PFSK-1 (cell line): ENCODE measurements at regions not wholly inside any gene's neighbourhood (a gene's known extent, or its start where the extent isn't known, plus 50 kb on each side); places are given as distances from the start of the nearest gene placed in this dataset.

Experiments used
- FOXP2 ChIP-seq: optimal IDR thresholded peaks from 2 replicates; pipeline ENCODE3; 2011; ENCODE audit warnings: borderline replicate concordance, control low read depth, inconsistent platforms; ENCODE audit not compliant: insufficient read depth; ENCODE audit errors: extremely low read length, extremely low read depth
- POLR2AphosphoS5 ChIP-seq: IDR thresholded peaks from 2 replicates; pipeline ENCODE4 v1.6.1; 2012; ENCODE audit warnings: low read depth, mild to moderate bottlenecking, control low read depth, low read length, moderate library complexity
- SIN3A ChIP-seq: IDR thresholded peaks from 2 replicates; pipeline ENCODE4 v1.6.1; 2012; ENCODE audit warnings: mild to moderate bottlenecking, low read length, moderate library complexity, borderline replicate concordance; ENCODE audit not compliant: insufficient read depth
- TAF1 ChIP-seq: IDR thresholded peaks from 2 replicates; pipeline ENCODE4 v1.6.1; 2012; ENCODE audit warnings: low read length, control low read depth, borderline replicate concordance; ENCODE audit not compliant: insufficient read depth
- TF ChIP-seq, protein P1 (sequence below), 2 experiments: IDR thresholded peaks; 2 replicates each; pipeline versions ENCODE4 v1.6.1 to v1.8.0; 2011 to 2012; ENCODE audit warnings: low read depth in 2 of 2, low read length in 2 of 2, control low read depth in 1 of 2, inconsistent platforms in 1 of 2, mild to moderate bottlenecking in 1 of 2, moderate library complexity in 1 of 2; ENCODE audit not compliant: insufficient read depth in 1 of 2

- no peak for TF ChIP-seq POLR2AphosphoS5
- TF ChIP-seq, protein P1, sequence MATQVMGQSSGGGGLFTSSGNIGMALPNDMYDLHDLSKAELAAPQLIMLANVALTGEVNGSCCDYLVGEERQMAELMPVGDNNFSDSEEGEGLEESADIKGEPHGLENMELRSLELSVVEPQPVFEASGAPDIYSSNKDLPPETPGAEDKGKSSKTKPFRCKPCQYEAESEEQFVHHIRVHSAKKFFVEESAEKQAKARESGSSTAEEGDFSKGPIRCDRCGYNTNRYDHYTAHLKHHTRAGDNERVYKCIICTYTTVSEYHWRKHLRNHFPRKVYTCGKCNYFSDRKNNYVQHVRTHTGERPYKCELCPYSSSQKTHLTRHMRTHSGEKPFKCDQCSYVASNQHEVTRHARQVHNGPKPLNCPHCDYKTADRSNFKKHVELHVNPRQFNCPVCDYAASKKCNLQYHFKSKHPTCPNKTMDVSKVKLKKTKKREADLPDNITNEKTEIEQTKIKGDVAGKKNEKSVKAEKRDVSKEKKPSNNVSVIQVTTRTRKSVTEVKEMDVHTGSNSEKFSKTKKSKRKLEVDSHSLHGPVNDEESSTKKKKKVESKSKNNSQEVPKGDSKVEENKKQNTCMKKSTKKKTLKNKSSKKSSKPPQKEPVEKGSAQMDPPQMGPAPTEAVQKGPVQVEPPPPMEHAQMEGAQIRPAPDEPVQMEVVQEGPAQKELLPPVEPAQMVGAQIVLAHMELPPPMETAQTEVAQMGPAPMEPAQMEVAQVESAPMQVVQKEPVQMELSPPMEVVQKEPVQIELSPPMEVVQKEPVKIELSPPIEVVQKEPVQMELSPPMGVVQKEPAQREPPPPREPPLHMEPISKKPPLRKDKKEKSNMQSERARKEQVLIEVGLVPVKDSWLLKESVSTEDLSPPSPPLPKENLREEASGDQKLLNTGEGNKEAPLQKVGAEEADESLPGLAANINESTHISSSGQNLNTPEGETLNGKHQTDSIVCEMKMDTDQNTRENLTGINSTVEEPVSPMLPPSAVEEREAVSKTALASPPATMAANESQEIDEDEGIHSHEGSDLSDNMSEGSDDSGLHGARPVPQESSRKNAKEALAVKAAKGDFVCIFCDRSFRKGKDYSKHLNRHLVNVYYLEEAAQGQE (IDR thresholded peaks at IDR 0.05; ENCODE audit: insufficient read depth in 1 of 2, low read depth in 2 of 2, low read length in 2 of 2), result no peak
- TF ChIP-seq SIN3A, result no peak
- no peak for TF ChIP-seq FOXP2
- no peak for TF ChIP-seq TAF1
Measured at GRCh38 chr5:63145167-63145566, 566.5 kb downstream of the LRRC70 start.

DNA sequence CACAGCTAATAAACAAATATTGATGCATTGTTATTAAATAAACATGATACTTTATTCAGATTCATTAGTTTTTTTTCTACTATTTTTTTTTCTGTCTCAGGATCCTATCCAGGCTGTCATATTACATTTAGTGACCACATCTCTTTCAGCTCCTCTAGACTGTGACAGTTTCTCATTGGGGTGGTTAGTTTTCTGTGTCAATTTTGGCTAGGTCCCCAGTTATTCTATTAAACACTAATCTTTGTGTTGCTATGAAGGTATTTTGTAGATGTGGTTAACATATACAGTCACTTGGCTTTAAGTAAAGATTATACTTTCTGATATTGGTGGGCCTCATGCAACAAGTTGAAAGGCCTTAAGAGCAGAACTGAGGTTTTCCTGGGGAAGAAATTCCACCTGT is 563.0 kb downstream of the LRRC70 start:
- TF ChIP-seq SIN3A (no peak), FOXP2 (no peak), POLR2AphosphoS5 (no peak), TAF1 (no peak)
- TF ChIP-seq, protein P1 (IDR thresholded peaks at IDR 0.05; ENCODE audit: insufficient read depth in 1 of 2, low read depth in 2 of 2, low read length in 2 of 2), result no peak

DNA sequence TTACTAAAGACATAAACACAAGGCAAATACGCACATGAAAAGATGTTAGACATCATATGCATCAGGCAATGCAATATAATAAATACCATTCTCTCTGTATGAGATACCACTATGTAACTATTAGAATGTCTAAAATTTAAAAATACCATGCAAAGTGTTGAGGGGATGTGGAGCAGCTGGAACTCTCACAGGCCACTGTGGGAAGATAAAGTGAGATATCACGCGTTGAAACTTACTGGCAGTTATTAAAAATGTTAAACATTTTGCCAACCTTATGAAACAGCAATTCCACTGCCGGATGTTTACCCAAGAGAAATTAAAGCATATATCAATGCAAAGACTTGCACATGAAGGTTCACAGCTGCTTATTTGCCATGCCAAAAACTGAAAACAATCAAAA is 556.7 kb downstream of the LRRC70 start:
- TF ChIP-seq TAF1, result no peak
- TF ChIP-seq, protein P1 (IDR thresholded peaks at IDR 0.05; ENCODE audit: insufficient read depth in 1 of 2, low read depth in 2 of 2, low read length in 2 of 2), result no peak
- TF ChIP-seq FOXP2, result no peak
- no peak for TF ChIP-seq POLR2AphosphoS5
- no peak for TF ChIP-seq SIN3A

DNA sequence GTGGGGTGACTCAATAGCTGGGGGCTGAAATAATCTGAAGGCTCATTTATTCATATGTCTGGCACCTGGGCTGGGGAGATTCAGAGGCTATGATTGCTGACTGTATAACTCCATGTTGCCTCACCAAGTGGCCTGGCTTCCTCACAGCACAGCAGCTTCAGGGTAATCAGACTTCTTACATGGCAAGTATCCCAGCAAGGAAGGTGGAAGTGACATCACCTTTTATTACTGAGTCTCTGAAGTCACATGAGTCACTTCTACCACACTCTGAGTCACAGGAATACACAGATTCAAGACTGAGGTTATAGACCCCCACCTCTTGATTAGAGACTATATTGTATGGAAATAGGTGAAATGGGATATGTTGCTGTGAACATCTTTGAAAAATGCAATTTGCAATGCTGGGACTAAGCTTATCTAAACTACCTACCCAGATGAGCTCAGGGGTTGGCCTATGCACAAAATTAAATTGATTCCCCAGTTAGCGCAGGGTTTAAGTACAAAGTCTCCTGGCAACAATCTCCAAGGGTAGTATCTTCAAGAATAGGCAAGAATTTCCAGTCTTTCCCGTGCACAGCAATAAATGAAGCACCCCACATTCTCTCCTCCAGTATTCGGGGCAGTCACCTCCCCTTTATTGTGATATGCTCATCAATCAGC is 553.1 kb downstream of the LRRC70 start:
- TF ChIP-seq, protein P1 (IDR thresholded peaks at IDR 0.05; ENCODE audit: insufficient read depth in 1 of 2, low read depth in 2 of 2, low read length in 2 of 2), result no peak
- TF ChIP-seq POLR2AphosphoS5 (no peak), SIN3A (no peak), FOXP2 (no peak), TAF1 (no peak)

DNA sequence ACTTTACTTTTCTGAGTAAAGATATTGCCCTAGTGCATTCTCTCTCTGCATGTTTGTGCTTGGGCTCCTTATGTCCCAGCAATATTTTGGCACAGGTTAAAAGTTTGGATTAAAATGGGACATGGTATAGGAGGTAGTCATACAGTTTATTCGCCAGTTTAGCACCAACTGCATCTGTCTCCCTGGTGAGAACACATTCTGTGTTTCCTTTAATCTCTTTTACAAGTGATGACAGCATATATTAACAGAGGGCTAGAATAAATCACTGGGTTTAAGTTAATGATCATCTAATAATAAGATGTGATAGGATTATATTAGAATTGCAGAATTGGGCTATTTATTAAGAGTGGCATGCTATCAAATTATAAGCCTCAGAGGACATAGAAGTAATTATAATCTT is 550.1 kb downstream of the LRRC70 start:
- TF ChIP-seq POLR2AphosphoS5 (no peak), SIN3A (no peak), TAF1 (no peak), FOXP2 (no peak)
- TF ChIP-seq, protein P1 (IDR thresholded peaks at IDR 0.05; ENCODE audit: insufficient read depth in 1 of 2, low read depth in 2 of 2, low read length in 2 of 2), result no peak
